ENCODE measurements at regions not wholly inside any gene's neighbourhood (a gene's known extent, or its start where the extent isn't known, plus 50 kb on each side); places are given as distances from the start of the nearest gene placed in this dataset.

- H3K36me3 ChIP-seq (ENCODE audit: insufficient read depth in 1 of 2, low read depth in 1 of 2) = no peaks in the 10 kb centered on the region
- no peak overlapping the region for H3K27ac ChIP-seq
- intact Hi-C loops (cut with DNase I) = no loop called here
- H3K4me1 ChIP-seq = no peaks in the 10 kb centered on the region
- H3K4me3 ChIP-seq = no peak overlapping the region
- no peak for TF ChIP-seq CTCF (IDR thresholded peaks at IDR 0.05)
- ATAC-seq (no peak), DNase-seq (no peak)
- no peaks in the 10 kb centered on the region for H3K9me3 ChIP-seq
- H3K27me3 ChIP-seq (ENCODE audit: insufficient read depth in 3 of 3, low read length in 2 of 3) = no peaks in the 10 kb centered on the region
Measured at GRCh38 chr5:98401656-98402055, 371.8 kb upstream of the RGMB start.

- ATAC-seq = no peak
- no peak for DNase-seq
Measured at GRCh38 chr5:98402130-98402529, 371.3 kb upstream of the RGMB start.

GRCh38 chr5:98403131-98403530 lies 370.3 kb upstream of the RGMB start:
- no peak for TF ChIP-seq CTCF (IDR thresholded peaks at IDR 0.05)
- Histone ChIP-seq H3K4me1 (no peaks in the 10 kb centered on the region), H3K27ac (no peak overlapping the region), H3K4me3 (no peak overlapping the region), H3K9me3 (no peaks in the 10 kb centered on the region), H3K36me3 (ENCODE audit: insufficient read depth in 1 of 2, low read depth in 1 of 2) (no peaks in the 10 kb centered on the region), H3K27me3 (ENCODE audit: insufficient read depth in 3 of 3, low read length in 2 of 3) (no peaks in the 10 kb centered on the region)
- ATAC-seq (no peak), DNase-seq (no peak)
- intact Hi-C loops (cut with DNase I) = no loop called here
- WGBS, 3 donors = 28 to 40% (median 33%) methylated on average over 1 of the region's 1 CpG

More at GRCh38 chr5:98402130-98402529, 371.3 kb upstream of the RGMB start:
- Histone ChIP-seq H3K36me3 (ENCODE audit: insufficient read depth in 1 of 2, low read depth in 1 of 2) (no peaks in the 10 kb centered on the region), H3K27ac (no peak overlapping the region), H3K27me3 (ENCODE audit: insufficient read depth in 3 of 3, low read length in 2 of 3) (no peaks in the 10 kb centered on the region), H3K9me3 (no peaks in the 10 kb centered on the region), H3K4me1 (no peaks in the 10 kb centered on the region), H3K4me3 (no peak overlapping the region)
- no peak for TF ChIP-seq CTCF (IDR thresholded peaks at IDR 0.05)
- intact Hi-C loops (cut with DNase I) = no loop called here

- no peaks in the 10 kb centered on the region for H3K36me3 ChIP-seq (ENCODE audit: insufficient read depth in 1 of 2, low read depth in 1 of 2)
- DNase-seq = no peak
- H3K4me3 ChIP-seq = no peak overlapping the region
- no peaks in the 10 kb centered on the region for H3K27me3 ChIP-seq (ENCODE audit: insufficient read depth in 3 of 3, low read length in 2 of 3)
- H3K27ac ChIP-seq = no peak overlapping the region
- no peaks in the 10 kb centered on the region for H3K9me3 ChIP-seq
- H3K4me1 ChIP-seq = no peaks in the 10 kb centered on the region
- intact Hi-C loops (cut with DNase I) = no loop called here
- no peak for TF ChIP-seq CTCF (IDR thresholded peaks at IDR 0.05)
- no peak for ATAC-seq
Measured at GRCh38 chr5:98414938-98415337, 358.5 kb upstream of the RGMB start.

GRCh38 chr5:98415663-98416062 lies 357.8 kb upstream of the RGMB start:
- no peak overlapping the region for H3K27ac ChIP-seq
- H3K4me3 ChIP-seq = no peak overlapping the region
- ATAC-seq = no peak
- no peaks in the 10 kb centered on the region for H3K36me3 ChIP-seq (ENCODE audit: insufficient read depth in 1 of 2, low read depth in 1 of 2)
- no peaks in the 10 kb centered on the region for H3K9me3 ChIP-seq
- intact Hi-C loops (cut with DNase I) = no loop called here
- 88 to 93% (median 89%) methylated on average over 1 of the region's 1 CpG for WGBS, 3 donors
- H3K27me3 ChIP-seq (ENCODE audit: insufficient read depth in 3 of 3, low read length in 2 of 3) = no peaks in the 10 kb centered on the region
- H3K4me1 ChIP-seq = no peaks in the 10 kb centered on the region
- DNase-seq = no peak
- no peak for TF ChIP-seq CTCF (IDR thresholded peaks at IDR 0.05)
